PC-3 (cell line): ENCODE measurements at regions not wholly inside any gene's neighbourhood (a gene's known extent, or its start where the extent isn't known, plus 50 kb on each side); places are given as distances from the start of the nearest gene placed in this dataset.

Experiments
- ATAC-seq: fragments of 200-7000 bp; cut with Tn5 transposase; 2 replicates; pipeline ENCODE4 v1.9.1; 2020; ENCODE audit warnings: mild to moderate bottlenecking, moderate library complexity
- BruUV-seq: library from RNA; stranded (reverse); fragments of 400-500 nt; replicated peaks from 2 replicates; lab custom pipeline; 2021; lab: Mats Ljungman, UMichigan
- CTCF ChIA-PET: fragments of 300-600 bp; sonication (Branson Sonifier 250); formaldehyde crosslinking; loops from one replicate; lab custom pipeline; 2022; ENCODE audit warnings: antibody characterized with exemption; lab: Charles Lee
- POLR2A ChIA-PET: fragments of 300-600 bp; sonication (Branson Sonifier 250); formaldehyde crosslinking; loops from one replicate; lab custom pipeline; 2022; ENCODE audit warnings: antibody characterized with exemption; ENCODE audit not compliant: unreplicated experiment; lab: Charles Lee
- DNase-seq: peaks from one replicate; pipeline ENCODE4 v3.0.0-alpha.2; 2015
- H2AFZ ChIP-seq: fragments of 300-600 bp; sonication (generic); 2 replicates; pipeline ENCODE4 v1.6.0; 2016; ENCODE audit warnings: antibody characterized with exemption, low read length
- H3F3A ChIP-seq: fragments of 300-600 bp; sonication (generic); one replicate; pipeline ENCODE4 v1.6.0; 2017; ENCODE audit warnings: antibody characterized with exemption, low read length, control low read depth, mild to moderate bottlenecking; ENCODE audit not compliant: unreplicated experiment
- H3K27ac ChIP-seq: fragments of 300-600 bp; sonication (generic); 2 replicates; pipeline ENCODE4 v1.5.1; 2016; ENCODE audit warnings: mild to moderate bottlenecking, low read length
- H3K27me3 ChIP-seq: fragments of 300-600 bp; sonication (generic); 2 replicates; pipeline ENCODE4 v1.6.1; 2016; ENCODE audit warnings: low read length, mixed read lengths
- H3K36me3 ChIP-seq: fragments of 300-600 bp; sonication (generic); 2 replicates; pipeline ENCODE4 v1.6.1; 2016; ENCODE audit warnings: low read depth, mixed run types, low read length, mixed read lengths
- H3K4me1 ChIP-seq: fragments of 300-600 bp; sonication (generic); 2 replicates; pipeline ENCODE4 v1.5.1; 2016; ENCODE audit warnings: low read length; ENCODE audit not compliant: insufficient read depth
- H3K4me2 ChIP-seq: fragments of 300-600 bp; sonication (generic); 2 replicates; pipeline ENCODE4 v1.6.0; 2016; ENCODE audit warnings: low read length
- H3K4me3 ChIP-seq: fragments of 300-600 bp; sonication (generic); 2 replicates; pipeline ENCODE4 v1.5.1; 2016; ENCODE audit warnings: mild to moderate bottlenecking, low read length, mixed read lengths
- H3K79me2 ChIP-seq: fragments of 300-600 bp; sonication (generic); 2 replicates; pipeline ENCODE4 v1.6.1; 2017; ENCODE audit warnings: low read length, mixed read lengths
- H3K9ac ChIP-seq: fragments of 300-600 bp; sonication (generic); 2 replicates; pipeline ENCODE4 v1.6.0; 2016; ENCODE audit warnings: mild to moderate bottlenecking, low read length
- H3K9me2 ChIP-seq: fragments of 300-600 bp; sonication (generic); replicated peaks from 2 replicates; pipeline ENCODE4 v1.6.1; 2016; ENCODE audit warnings: mixed run types, low read length, mixed read lengths
- H3K9me3 ChIP-seq: fragments of 300-600 bp; sonication (generic); 2 replicates; pipeline ENCODE4 v1.6.1; 2016; ENCODE audit warnings: low read length, mixed read lengths
- H4K20me1 ChIP-seq: fragments of 300-600 bp; sonication (generic); 2 replicates; pipeline ENCODE4 v1.6.1; 2016; ENCODE audit warnings: low read length, mixed read lengths
- CTCF ChIP-seq: fragments of 300-600 bp; sonication (generic); conservative IDR thresholded peaks from 2 replicates; pipeline ENCODE4 v1.5.1; 2017; ENCODE audit warnings: antibody characterized with exemption, low read depth, mild to moderate bottlenecking, low read length
- EZH2 ChIP-seq: fragments of 300-600 bp; sonication (generic); IDR thresholded peaks from one replicate; pipeline ENCODE4 v1.6.1; 2017; ENCODE audit warnings: antibody characterized with exemption, mild to moderate bottlenecking, low read length; ENCODE audit not compliant: unreplicated experiment
- EZH2phosphoT487 ChIP-seq: fragments of 300-600 bp; sonication (generic); IDR thresholded peaks from 2 replicates; pipeline ENCODE4 v1.6.1; 2018; ENCODE audit warnings: mild to moderate bottlenecking, antibody characterized with exemption, low read length, borderline replicate concordance
- intact Hi-C: fragments of 100-400 bp; cut with micrococcal nuclease; formaldehyde crosslinking; loops from 2 replicates; pipeline ENCODE4 v1.9.0; 2023

- Histone ChIP-seq H4K20me1 (no peaks in the 10 kb centered on the region), H3K9ac (no peak overlapping the region), H3K27me3 (no peaks in the 10 kb centered on the region), H3K9me3 (no peaks in the 10 kb centered on the region), H3K4me3 (no peak overlapping the region), H3K4me2 (no peak overlapping the region), H3K9me2 (no peaks in the 10 kb centered on the region), H2AFZ (no peak overlapping the region), H3K79me2 (no peaks in the 10 kb centered on the region), H3K36me3 (no peaks in the 10 kb centered on the region), H3K4me1 (no peaks in the 10 kb centered on the region), H3F3A (no peaks in the 10 kb centered on the region), H3K27ac (no peak overlapping the region)
- intact Hi-C loops: no loop called here
- no peak for ATAC-seq
- ChIA-PET CTCF (no interaction called here), POLR2A (no interaction called here)
- BruUV-seq: no TSS peak
- TF ChIP-seq EZH2phosphoT487: no peak
- TF ChIP-seq EZH2: no peak
- no peak for TF ChIP-seq CTCF
- no peak for DNase-seq
These were observed 361.4 kb downstream of the FAT4 start for GRCh38 chr4:125676156-125676555.

GRCh38 chr4:125676583-125676982 lies 361.8 kb downstream of the FAT4 start:
- Histone ChIP-seq H3K9ac (no peak overlapping the region), H3K4me3 (no peak overlapping the region), H3K9me3 (no peaks in the 10 kb centered on the region), H4K20me1 (no peaks in the 10 kb centered on the region), H3K79me2 (no peaks in the 10 kb centered on the region), H3K4me2 (no peak overlapping the region), H3K27me3 (no peaks in the 10 kb centered on the region), H3F3A (no peaks in the 10 kb centered on the region), H3K4me1 (no peaks in the 10 kb centered on the region), H3K36me3 (no peaks in the 10 kb centered on the region), H3K9me2 (no peaks in the 10 kb centered on the region), H3K27ac (no peak overlapping the region), H2AFZ (no peak overlapping the region)
- DNase-seq (no peak), ATAC-seq (no peak)
- ChIA-PET CTCF (no interaction called here), POLR2A (no interaction called here)
- BruUV-seq: no TSS peak
- intact Hi-C loops: no loop called here
- TF ChIP-seq EZH2phosphoT487 (no peak), CTCF (no peak), EZH2 (no peak)

DNA sequence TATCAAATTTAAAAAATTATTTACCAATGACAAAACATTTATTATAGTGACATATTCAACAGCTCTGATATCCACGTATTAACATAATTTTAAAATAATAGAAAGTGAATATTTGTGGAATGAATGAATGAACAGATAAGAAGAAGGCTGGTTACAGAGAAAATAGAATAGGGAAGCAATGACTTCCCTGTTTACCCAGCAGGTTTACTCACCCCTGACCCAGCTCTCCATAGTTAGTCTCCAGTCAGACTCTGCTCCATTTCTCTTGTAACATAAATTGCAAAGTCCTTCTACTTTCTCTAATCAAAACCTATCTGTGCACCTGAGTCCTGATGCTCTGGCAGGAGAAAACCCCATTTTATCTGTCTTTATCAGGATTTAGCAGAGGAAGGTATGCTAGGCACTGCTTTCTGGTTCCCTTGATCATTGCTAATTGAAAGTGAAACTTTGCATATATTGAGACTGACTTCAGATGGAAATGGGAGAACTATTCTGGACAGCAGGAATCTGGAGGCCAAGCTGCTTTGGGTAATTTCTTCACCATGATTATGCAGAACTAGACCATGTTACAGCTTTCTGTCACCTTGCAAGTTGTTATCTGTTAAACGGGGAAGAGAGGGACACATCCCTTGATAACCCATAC lies 363.0 kb downstream of the FAT4 start:
- H3K79me2 ChIP-seq: no peaks in the 10 kb centered on the region
- ChIA-PET CTCF (interaction anchor here (0.5 kb wide), 1 partner anchor 193 kb away, joined by 3 read pairs; no protein-coding TSS in a partner anchor), POLR2A (interaction anchor here (0.5 kb wide), 1 partner anchor 49 kb away, joined by 6 read pairs; no protein-coding TSS in a partner anchor)
- intact Hi-C loops: no loop called here
- ATAC-seq: no peak
- no peaks in the 10 kb centered on the region for H3K9me2 ChIP-seq
- no peak overlapping the region for H3K27ac ChIP-seq
- peak overlapping the region; percentile 27; the same call in 1 of the 2 replicates for H3K4me2 ChIP-seq
- no peak overlapping the region for H3K9ac ChIP-seq
- no TSS peak for BruUV-seq
- H3K9me3 ChIP-seq: no peaks in the 10 kb centered on the region
- H3K36me3 ChIP-seq: no peaks in the 10 kb centered on the region
- TF ChIP-seq EZH2 (no peak), EZH2phosphoT487 (no peak), CTCF (no peak)
- H3K27me3 ChIP-seq: no peaks in the 10 kb centered on the region
- no peaks in the 10 kb centered on the region for H4K20me1 ChIP-seq
- H2AFZ ChIP-seq: no peak overlapping the region
- no peaks in the 10 kb centered on the region for H3K4me1 ChIP-seq
- DNase-seq: no peak
- H3K4me3 ChIP-seq: no peak overlapping the region
- H3F3A ChIP-seq: no peaks in the 10 kb centered on the region
